ENCODE measurements at regions not wholly inside any gene's neighbourhood (a gene's known extent, or its start where the extent isn't known, plus 50 kb on each side); places are given as distances from the start of the nearest gene placed in this dataset.

GRCh38 chr9:129377181-129377580 lies 199.1 kb upstream of the IER5L start:
- TF ChIP-seq POLR2A (IDR thresholded peaks at IDR 0.05; ENCODE audit: low read depth, low read length) (no peak), FOS (IDR thresholded peaks at IDR 0.05; ENCODE audit: borderline replicate concordance, insufficient read depth, low read length) (no peak), GATA2 (IDR thresholded peaks at IDR 0.05; ENCODE audit: insufficient read depth, insufficient read length, low read depth, low read length) (no peak), MYC (IDR thresholded peaks at IDR 0.05; ENCODE audit: low read depth, low read length) (no peak)
- TF ChIP-seq, protein P1, sequence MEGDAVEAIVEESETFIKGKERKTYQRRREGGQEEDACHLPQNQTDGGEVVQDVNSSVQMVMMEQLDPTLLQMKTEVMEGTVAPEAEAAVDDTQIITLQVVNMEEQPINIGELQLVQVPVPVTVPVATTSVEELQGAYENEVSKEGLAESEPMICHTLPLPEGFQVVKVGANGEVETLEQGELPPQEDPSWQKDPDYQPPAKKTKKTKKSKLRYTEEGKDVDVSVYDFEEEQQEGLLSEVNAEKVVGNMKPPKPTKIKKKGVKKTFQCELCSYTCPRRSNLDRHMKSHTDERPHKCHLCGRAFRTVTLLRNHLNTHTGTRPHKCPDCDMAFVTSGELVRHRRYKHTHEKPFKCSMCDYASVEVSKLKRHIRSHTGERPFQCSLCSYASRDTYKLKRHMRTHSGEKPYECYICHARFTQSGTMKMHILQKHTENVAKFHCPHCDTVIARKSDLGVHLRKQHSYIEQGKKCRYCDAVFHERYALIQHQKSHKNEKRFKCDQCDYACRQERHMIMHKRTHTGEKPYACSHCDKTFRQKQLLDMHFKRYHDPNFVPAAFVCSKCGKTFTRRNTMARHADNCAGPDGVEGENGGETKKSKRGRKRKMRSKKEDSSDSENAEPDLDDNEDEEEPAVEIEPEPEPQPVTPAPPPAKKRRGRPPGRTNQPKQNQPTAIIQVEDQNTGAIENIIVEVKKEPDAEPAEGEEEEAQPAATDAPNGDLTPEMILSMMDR (IDR thresholded peaks at IDR 0.05; ENCODE audit: extremely low read depth in 1 of 2, insufficient read depth in 1 of 2, low read depth in 1 of 2, low read length in 2 of 2): no peak
- TF ChIP-seq, protein P2, sequence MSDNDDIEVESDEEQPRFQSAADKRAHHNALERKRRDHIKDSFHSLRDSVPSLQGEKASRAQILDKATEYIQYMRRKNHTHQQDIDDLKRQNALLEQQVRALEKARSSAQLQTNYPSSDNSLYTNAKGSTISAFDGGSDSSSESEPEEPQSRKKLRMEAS (IDR thresholded peaks at IDR 0.05; ENCODE audit: insufficient read depth, insufficient read length): no peak

All from endothelial cell of umbilical vein (primary cell).